GM19238 (cell line): ENCODE measurements at regions not wholly inside any gene's neighbourhood (a gene's known extent, or its start where the extent isn't known, plus 50 kb on each side); places are given as distances from the start of the nearest gene placed in this dataset.
"Not testable (repeated sequence)": the region's sequence is repeated elsewhere in the genome, so short reads cannot be mapped to it uniquely, and the experiment has no call there.

ENCODE experiments used
- DNase-seq: peaks from one replicate; pipeline ENCODE4 v3.0.0; 2011; ENCODE audit warnings: low spot score; ENCODE audit not compliant: insufficient read length

DNA sequence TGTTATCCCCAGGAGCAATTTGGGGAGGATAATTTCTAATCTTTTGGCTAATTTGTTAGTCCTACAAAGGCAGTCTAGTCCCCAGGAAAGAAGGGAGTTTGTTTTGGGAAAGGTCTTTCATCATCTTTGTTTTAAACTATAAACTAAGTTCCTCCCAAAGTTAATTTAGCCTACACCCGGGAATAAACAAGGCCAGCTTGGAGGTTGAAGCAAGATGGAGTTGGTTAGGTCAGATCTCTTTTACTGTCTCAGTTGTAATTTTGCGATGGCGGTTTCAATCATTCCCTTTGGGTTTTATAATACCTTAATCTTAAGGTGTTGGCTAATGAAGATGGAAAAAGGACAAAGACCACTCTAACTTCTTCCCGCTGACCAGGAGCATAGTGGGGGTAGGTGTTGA, 166.4 kb upstream of the NAMPT start:
- DNase-seq, result no peak

DNA sequence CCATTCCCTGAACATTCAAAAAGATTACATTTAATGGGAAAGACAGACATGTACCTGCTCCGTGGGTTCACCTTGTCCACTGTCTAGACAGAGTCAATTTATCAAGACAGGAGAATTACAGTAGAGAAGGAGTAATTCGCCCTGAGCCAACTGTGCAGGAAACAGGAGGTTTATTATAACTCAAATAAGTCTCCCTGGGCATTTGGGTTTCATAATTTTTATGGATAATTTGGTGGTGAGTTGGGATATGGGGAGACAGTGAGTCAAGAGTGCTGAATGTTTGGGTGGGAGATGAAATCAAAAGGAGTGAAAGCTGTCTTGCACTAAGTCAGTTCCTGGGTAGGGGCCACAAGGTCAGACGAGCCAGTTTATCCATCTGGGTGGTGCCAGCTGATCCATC, 165.9 kb upstream of the NAMPT start:
- DNase-seq, result no peak

DNA sequence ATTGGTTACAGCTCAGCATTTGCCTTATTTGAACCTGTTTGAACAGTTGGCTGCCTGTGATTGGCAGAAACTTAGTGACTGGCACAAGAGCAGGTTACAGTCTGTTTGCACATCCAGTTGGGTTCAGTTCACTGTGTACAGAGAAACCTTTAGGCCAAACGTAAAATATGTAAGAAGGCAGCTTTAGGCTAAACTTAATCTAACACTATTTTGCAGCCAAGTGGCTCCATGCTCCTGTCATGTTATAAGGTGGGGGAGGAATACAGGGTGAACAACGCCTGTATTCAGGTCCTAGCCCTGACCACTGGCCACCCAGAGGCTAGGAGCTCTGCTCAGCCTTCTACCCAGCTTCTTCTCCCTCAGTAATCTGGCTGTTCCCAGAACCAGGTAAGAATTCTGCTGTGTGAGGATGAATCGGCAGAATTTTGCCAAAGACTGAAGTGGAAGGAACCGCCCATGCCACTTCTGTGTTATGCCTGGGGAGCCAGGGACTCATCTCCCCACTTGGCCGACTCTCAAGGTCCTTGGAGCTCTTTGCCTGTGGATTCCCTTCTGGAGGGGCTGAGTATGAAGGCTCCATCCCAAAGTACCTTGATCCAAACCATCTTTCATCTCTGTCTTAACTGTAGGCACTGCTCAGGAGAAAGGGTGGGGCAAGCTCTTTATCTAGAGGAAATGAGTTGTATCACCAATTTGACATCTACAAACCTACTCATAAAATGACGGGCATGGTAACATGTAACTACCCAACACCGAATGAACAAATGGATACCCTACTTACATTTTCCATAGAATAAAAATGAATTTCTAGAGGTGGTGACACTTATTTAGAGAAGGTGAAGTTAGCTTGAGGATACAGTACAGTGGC, 164.4 kb upstream of the NAMPT start:
- DNase-seq, result no peak

DNA sequence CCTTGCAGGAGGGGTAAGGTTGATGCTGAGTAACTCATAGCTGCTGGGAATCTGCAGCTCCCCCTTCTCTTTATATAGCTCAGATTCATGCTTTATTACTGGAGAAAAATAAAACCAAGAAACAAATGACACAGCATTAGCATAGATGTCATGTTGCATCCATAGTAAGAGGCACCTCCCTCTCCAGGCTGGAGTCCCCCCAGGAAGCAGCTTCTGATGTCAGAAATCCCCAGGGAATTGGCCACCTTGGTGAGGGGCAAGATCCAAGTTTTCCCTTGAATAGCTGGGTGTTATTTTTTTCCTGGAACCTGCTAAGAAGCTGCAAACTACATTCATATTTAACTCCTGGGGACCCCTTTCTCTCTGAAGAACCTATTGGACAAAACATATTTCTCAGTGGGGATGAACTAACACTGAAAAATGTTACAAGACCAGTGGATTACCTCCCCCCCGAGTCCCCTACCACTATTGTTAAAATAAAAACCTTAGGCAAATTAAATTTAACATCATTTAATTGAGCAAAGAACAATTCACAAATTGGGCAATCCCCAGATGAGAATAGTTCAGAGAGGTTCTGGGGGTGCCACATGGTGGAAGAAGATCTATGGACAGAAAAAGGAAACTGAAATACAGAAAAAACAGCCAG, 163.7 kb upstream of the NAMPT start:
- DNase-seq, result no peak

DNA sequence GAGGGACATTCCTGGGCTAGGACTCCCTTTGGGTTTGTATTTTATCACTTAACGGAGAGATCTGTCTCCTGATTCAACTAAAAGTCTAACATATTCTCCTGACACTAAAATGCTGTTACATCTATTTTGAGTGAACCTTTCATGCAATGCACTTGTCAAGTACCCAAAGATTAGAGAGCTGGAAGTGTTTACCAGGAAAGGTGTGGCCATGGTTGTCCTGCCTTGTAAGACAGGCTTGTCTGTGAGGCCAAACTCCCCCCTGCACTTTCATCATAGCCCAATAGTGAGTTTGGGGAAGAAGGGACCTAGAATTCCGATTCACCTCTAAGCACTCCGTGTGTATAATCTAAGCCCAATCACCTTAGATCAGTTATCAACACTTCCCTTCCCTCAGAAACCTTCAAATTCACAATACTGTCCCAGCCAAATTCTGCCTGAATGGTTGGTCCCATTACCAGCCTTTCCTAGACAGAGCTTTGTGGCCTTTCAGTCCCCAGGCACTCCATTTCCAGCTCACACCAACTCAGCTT, 162.6 kb upstream of the NAMPT start:
- no peak for DNase-seq

DNA sequence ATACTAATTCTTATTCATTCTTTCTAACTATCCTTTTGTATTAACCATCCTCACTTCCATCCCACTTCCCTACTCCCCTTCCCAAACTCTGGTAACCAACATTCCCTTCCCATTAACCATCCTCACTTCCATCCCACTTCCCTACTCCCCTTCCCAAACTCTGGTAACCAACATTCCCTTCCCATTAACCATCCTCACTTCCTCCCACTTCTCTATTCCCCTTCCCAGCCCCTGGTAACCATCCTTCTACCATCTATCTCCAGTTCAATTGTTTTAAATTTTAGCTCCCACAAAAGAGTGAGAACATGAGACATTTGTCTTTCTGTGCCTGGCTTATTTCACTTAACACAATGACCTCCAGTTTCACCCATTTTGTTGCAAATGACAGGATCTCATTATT, 160.6 kb upstream of the NAMPT start:
- DNase-seq, result not testable (repeated sequence)

DNA sequence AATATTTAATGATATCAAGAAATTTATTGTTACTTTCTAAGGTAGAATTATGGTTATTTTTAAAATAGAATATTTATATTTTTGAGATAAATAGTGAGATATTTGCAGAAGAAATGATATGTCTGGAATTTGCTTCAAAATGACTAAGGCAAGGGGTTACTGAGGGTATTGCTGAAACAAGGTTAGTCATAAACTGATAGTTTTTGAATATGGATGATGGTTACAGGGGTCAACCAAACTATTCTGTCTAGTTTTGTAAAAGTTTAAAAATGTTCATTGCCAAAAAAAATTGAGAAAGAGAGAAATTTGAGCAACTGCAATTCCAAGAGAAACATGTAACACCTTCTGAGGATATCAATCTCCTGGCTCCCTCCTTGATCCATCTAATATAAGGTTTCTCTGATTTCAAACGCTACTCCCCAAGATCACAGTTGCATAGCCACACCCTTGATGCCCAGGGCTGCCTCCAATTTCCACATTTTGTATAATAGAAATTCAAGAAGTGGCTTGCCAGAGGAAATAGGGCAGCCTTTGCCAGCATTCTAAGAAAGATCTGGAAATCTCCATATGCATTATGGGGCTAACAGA, 159.4 kb upstream of the NAMPT start:
- no peak for DNase-seq

DNA sequence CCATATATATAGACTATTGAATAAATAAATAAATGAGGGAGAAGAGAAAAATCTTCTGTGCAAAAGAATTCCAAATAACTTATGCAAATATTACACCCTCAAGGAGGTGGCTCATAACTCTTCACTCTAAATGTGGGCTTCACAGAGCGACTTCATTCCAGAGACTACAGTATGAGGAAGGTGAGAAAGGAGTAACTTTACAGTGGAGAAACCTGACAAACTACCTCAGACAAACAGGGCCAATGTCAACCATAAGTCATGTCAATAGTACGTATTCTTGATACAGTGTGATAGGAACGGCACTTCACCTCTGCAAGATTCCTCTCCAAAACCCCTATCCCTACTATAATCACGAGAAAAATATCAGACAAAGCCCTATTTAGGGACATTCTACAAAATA, 158.4 kb upstream of the NAMPT start:
- no peak for DNase-seq

DNA sequence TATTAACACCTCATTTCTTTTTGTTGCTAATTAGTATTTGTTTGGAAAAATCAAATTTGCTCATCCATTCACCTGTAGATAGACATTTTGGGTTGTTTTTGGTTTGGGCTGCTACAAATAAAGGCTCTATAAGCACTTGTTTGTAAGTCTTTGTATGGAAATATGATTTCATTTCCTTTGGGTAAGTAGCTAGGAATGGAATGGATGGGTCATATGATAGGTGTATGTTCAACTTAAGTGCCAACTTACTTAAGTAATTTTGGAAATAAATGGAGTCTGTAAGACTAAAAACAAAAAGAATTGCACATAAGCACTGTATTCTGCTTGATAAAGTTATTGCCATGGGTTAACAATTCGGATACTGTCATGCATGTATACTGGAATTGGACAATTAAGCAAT, 157.7 kb upstream of the NAMPT start:
- DNase-seq, result no peak

DNA sequence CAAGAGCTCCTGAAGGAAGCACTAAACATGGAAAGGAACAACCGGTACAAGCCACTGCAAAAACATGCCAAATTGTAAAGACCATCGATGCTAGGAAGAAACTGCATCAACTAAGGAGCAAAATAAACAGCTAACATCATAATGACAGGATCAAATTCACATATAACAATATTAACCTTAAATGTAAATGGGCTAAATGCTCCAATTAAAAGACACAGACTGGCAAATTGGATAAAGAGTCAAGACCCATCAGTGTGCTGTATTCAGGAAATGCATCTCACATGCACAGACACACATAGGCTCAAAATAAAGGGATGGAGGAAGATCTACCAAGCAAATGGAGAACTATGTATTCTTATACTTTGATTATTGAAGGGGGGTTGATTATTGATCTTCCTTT, 156.6 kb upstream of the NAMPT start:
- DNase-seq, result not testable (repeated sequence)

DNA sequence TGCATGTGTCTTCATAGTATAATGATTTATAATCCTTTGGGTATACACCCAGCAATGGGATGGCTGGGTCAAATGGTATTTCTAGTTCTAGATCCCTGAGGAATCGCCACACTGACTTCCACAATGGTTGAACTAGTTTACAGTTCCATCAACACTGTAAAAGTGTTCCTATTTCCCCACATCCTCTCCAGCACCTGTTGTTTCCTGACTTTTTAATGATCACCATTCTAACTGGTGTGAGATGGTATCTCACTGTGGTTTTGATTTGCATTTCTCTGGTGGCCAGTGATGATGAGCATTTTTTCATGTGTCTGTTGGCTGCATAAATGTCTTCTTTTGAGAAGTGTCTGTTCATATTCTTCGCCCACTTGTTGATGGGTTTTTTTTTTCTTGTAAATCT, 152.2 kb upstream of the NAMPT start:
- DNase-seq, result not testable (repeated sequence)

DNA sequence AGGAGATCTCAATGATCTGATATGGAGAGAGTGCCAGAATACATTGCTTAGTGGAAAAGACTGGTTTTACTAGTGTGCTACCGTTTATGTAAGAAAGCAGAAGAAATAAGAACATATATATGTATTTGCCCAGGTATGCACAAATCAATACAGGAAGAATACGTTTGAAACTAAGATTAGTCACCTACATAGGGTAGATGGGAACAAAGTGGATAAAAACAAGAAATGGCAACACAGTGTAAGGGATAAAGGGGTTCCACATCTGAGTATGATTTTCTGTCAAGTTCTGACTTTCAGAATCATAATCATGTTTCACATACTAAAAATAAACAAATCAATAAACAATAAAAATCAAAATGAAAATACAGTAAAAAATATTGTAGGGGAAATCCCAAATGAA, 148.6 kb upstream of the NAMPT start:
- DNase-seq, result no peak

DNA sequence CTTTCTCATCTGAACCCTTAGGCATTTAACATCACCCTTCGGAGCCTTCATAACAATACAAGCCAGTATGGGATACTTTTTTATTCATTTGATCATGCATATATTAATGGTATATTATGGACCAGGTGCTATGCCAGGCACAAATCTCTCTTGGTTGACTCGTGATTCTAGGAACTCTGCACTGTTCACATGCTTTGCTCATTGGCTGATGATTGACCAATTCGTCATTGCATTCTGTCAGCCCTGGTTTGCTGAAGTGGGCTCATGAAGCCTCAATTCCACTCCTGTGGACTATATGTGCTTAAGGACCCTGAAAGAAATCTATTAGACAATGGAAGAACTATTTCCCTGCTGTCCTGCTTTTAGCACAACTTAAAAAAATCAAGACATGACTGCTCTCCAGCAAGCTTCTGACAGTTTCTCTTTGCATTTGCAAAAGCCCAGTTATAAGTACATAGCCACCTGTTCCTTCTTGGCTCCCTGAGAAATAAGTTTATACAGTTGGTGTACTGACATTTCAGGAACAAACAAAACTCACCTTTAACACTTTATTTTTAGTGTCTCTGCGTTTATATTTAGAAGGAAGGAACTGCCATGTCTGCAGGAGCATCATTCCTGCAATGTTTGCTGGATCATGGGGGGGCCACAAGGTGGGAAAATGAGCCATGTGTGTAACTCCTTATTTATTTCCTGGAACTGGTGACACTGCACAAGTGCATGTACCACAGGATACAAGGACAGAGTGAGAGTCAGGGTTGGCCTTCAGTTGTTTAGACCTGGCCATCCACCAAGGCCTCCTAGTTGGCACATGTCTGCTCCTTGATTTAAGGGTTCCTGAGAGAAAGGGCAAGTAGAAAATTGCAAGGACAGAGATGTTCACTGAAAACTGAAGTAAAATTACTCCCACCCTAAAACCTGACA, 146.0 kb upstream of the NAMPT start:
- DNase-seq, result no peak

DNA sequence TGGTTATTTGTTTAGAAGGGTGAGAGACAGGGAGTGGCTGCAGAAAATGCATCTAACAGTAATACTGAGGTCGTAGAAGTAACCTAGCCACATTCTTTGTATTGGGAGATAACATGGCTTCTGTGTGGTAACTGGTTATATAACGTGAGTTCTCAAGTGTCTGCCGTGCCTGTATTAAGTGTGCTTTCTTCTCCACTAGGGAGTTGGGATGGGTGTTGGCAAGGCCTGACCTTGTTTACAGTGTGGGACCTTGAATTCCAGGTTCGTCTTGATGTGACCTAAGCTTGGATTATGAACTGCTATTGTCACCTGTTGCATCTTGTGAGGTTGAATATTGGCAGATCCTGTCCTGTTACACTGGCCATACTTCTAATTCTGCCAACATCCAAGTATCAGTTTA, 145.3 kb upstream of the NAMPT start:
- DNase-seq, result no peak

DNA sequence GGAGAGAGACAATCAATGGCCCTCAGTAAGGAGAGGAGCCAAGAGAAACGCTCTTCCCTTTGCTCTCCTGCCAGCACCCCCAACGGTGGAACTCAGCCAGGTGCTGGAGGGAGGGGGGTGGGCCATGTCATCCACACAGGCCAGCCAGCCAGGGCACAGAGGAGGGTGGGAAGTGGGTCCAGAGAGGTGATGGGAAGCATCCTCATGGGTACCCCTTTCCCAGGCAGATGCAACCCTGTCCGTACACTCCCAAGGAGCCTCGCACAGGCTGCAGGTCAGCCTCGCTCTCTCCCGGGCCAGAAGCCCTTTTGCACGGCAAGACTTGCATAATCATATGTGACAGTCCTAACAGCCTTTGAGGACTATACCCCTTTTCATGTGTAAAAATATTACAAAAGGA, 142.0 kb upstream of the NAMPT start:
- DNase-seq, result no peak

DNA sequence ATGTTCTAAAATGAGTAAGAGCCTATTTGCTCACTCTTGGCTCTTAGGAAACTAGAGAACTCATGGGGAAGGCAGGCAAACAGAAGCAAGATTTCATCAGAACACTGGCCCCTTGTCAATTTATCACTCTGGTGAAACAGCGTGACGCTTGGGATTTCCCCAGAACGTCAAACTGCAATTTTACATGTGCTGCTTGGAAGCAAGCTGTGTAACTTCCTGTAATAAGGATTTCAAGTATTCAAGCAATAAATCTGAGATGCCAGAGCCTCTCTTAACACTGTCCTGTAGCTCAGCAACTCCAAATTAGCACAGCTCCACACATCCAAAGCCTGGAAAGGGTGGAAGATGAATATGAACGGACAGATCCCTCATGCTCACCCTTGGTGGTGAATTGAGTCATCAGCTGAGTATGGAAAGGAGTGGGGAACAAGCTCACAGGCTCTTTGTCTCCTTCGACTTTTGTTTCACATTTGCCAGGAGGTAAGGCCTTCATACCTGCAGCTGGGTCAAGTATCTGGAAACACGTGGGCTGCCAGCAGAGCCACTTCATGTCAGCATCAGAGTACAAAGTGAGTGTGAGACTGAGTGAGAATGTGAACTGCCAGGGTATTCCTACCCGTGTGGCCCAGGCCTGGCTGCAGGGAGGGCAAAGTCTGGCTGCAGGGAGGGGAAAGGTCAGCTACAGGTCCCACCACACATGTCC, 140.4 kb upstream of the NAMPT start:
- peak; percentile 39 for DNase-seq

DNA sequence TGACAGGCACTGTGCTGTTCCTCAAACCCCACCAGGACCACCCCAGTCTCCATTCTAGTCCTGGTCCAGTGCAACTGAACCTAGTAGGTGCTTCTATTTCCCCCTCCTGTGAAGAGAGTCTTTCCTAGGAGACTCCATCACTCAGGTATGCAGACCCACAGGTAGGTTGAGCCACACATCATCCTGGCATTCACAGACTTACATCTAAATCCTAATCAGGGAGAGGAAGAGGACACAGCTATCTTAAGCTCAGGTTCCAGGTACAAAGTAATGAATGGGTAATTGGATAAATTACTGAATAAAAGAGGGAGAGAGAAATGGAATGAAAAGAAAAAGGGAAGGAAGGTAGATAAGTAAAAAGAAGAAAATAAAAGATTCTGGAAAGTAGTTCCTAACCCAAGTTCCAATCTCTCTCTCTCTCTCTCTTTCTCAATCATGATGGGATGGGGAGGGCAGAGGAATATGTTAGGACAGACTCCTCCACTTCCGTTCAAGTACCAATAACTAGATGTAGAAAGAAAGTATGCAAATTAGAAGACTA, 139.8 kb upstream of the NAMPT start:
- DNase-seq, result no peak

DNA sequence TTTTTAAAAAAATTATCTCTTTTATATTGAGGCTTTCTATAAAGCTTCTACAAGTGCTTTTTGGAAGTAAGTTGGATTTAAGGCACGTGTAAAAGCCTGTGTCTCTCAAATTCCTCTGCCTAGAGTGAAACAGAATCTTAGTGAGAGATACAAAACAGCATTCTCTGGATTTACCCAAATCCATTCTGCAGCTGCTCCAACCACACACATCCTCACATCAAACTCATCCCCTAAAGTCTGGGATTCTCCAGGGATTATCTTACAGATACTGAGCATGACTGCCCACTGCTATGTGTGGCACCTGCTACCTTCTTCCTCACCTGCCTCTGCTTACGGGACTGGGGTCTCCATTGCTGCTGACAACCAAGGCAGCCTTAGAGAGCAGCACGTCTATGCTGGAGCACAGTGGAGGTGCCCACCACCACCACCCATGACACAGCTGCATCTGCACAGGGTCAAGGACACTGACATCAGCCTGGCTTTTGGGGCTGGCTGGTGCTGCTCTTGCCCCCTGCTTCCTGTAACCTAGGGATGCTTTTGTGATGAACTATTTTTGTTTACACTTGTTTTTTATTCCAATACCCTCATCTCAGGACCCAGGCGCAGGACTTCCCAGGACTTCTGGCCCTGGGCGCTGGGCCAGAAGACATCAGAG, 139.2 kb upstream of the NAMPT start:
- DNase-seq, result no peak

DNA sequence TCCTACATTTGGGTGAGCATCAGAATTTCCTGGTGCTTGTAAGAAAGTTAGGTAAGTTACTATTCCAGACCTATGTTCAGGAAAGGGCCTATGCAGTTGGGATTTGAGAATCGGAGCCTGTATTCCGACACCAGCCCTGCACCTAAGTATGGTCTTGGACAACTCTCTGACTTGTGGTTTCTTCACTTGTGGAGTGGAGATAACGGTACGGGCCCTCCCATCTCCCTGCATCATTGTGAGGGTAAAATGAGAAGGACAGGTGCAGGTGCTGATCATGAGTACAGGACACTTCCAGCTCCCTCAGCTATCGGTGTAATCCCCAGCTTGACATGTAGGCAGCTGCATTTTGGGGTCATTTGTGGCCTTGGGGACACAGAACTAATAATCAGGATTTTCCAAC, 138.3 kb upstream of the NAMPT start:
- no peak for DNase-seq

DNA sequence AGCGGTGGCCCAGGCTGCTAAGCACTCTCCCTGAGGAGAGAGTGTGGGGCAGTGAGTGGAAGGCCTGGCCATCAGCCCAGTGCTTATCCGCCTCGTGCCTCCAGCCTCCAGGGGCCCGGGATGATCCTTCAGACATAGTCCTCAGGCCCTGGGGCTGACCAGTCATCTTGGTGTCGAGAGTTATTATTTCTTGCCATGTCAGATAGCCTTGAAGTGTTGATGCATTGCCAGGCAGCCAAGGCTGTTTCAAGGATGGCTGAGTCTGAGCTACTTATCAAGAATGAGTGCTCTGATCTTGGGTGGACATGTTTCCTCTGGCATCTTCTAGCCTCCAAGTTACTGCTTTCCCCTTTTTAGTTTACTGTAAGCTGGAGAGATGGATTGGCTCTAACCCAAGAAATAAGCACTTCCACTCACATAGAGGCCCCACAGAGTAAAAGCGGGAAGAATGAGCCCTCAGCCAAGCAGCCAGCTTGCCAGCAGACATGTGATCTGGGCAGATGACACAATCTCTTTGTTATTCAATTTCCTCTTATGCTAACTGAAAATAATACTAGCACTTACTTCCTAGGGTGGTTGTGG, 136.5 kb upstream of the NAMPT start:
- no peak for DNase-seq
